ENCODE measurements at regions not wholly inside any gene's neighbourhood (a gene's known extent, or its start where the extent isn't known, plus 50 kb on each side); places are given as distances from the start of the nearest gene placed in this dataset.

DNA sequence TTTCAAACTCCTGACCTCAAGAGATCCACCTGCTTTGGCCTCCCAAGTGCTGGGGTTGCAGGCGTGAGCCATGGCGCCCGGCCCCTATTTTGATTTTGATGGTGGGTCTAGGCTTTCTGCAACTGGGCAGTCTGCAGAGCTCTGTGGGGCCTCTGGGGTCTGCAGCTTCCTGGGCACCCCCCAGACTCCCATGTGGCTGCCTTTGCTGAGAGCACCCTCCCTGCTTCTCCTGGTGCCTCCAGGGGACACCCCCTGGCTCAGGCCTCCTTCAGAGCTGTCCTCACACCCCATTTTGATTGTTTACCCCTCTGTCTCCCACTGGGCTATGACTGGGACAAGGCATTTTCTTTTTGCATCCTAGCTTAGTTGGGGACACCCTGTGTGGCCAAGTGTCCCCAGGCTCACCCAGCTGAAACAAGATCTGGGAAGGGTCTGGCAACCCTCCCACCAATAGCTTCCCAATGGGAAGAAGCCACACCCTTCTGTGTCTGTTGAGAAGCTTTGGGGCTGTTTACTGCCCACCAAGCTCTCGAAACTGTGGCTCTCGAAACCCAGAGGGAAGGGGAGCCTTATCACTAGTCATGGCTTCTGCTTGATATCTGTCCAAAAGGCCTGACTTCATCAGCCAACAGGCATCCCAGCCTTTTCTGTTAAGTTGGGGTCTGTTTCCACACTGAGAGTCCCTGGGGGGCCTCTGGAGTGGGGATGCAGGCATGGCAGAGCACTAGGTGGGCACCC lies 204.4 kb upstream of the IER5L start:
- intact Hi-C loops (cut with micrococcal nuclease): no loop called here
- Mint-ChIP-seq H3K9me3 (no peaks in the 10 kb centered on the region), H3K27ac (no peak overlapping the region), H3K4me3 (peak overlapping the region; percentile 75), H3K27me3 (ENCODE audit: low read depth in 2 of 2) (no peaks in the 10 kb centered on the region), H3K4me1 (peaks cover 0 to 21% of the 10 kb centered on the region in 2 donors), H3K36me3 (no peaks in the 10 kb centered on the region)
- 95% methylated on average over 5 of the region's 5 CpGs for WGBS (ENCODE audit: insufficient coverage)
- DNase-seq: no peak
- TF ChIP-seq, protein P1, sequence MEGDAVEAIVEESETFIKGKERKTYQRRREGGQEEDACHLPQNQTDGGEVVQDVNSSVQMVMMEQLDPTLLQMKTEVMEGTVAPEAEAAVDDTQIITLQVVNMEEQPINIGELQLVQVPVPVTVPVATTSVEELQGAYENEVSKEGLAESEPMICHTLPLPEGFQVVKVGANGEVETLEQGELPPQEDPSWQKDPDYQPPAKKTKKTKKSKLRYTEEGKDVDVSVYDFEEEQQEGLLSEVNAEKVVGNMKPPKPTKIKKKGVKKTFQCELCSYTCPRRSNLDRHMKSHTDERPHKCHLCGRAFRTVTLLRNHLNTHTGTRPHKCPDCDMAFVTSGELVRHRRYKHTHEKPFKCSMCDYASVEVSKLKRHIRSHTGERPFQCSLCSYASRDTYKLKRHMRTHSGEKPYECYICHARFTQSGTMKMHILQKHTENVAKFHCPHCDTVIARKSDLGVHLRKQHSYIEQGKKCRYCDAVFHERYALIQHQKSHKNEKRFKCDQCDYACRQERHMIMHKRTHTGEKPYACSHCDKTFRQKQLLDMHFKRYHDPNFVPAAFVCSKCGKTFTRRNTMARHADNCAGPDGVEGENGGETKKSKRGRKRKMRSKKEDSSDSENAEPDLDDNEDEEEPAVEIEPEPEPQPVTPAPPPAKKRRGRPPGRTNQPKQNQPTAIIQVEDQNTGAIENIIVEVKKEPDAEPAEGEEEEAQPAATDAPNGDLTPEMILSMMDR (IDR thresholded peaks at IDR 0.05): no peak
- Histone ChIP-seq H3K36me3 (ENCODE audit: control insufficient read depth, insufficient read depth, low read length) (no peaks in the 10 kb centered on the region), H3K9me3 (ENCODE audit: control insufficient read depth, insufficient read depth, low read length) (no peaks in the 10 kb centered on the region), H3K27me3 (ENCODE audit: control insufficient read depth, insufficient read depth, low read length) (no peaks in the 10 kb centered on the region), H3K4me1 (ENCODE audit: control insufficient read depth, insufficient read depth, low read length) (peaks cover 23% of the 10 kb centered on the region), H3K27ac (ENCODE audit: low read length) (no peak overlapping the region), H3K4me3 (ENCODE audit: low read length) (no peak overlapping the region)
- ATAC-seq: no peak

DNA sequence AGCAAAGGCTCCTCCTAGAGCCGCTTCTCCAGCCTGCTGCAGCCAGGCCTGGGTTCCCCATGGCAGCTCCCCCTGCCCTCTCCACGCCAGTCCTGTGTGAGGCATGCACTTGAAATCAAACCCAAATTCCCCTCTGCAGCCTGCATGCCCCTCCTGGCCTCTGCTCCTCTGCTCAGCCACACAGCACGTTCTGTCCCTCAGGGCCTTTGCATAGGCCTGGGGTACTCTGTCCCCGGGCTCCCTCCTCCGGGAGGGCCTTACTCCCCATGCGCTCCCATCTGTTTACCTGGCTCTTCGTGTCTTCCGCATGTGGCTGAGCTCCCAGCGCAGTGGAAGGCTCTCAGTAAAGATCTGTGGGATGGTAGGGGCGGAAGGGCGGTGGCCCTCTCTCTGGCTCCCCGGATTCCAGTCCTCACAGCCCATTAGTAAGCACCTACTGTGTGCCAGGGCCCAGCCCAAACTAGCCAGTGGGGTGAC lies 203.5 kb upstream of the IER5L start:
- DNase-seq (no peak), ATAC-seq (no peak)
- H3K4me1 ChIP-seq (ENCODE audit: control insufficient read depth, insufficient read depth, low read length): peaks cover 23% of the 10 kb centered on the region
- Mint-ChIP-seq H3K4me1 (peaks cover 0 to 21% of the 10 kb centered on the region in 2 donors), H3K9me3 (no peaks in the 10 kb centered on the region), H3K27ac (no peak overlapping the region), H3K27me3 (ENCODE audit: low read depth in 2 of 2) (no peaks in the 10 kb centered on the region), H3K36me3 (no peaks in the 10 kb centered on the region), H3K4me3 (no peak overlapping the region)
- H3K36me3 ChIP-seq (ENCODE audit: control insufficient read depth, insufficient read depth, low read length): no peaks in the 10 kb centered on the region
- intact Hi-C loops (cut with micrococcal nuclease): no loop called here
- no peak overlapping the region for H3K27ac ChIP-seq (ENCODE audit: low read length)
- H3K27me3 ChIP-seq (ENCODE audit: control insufficient read depth, insufficient read depth, low read length): no peaks in the 10 kb centered on the region
- no peaks in the 10 kb centered on the region for H3K9me3 ChIP-seq (ENCODE audit: control insufficient read depth, insufficient read depth, low read length)
- TF ChIP-seq, protein P1 (IDR thresholded peaks at IDR 0.05): no peak
- 93% methylated on average over 12 of the region's 12 CpGs for WGBS (ENCODE audit: insufficient coverage)
- no peak overlapping the region for H3K4me3 ChIP-seq (ENCODE audit: low read length)

DNA sequence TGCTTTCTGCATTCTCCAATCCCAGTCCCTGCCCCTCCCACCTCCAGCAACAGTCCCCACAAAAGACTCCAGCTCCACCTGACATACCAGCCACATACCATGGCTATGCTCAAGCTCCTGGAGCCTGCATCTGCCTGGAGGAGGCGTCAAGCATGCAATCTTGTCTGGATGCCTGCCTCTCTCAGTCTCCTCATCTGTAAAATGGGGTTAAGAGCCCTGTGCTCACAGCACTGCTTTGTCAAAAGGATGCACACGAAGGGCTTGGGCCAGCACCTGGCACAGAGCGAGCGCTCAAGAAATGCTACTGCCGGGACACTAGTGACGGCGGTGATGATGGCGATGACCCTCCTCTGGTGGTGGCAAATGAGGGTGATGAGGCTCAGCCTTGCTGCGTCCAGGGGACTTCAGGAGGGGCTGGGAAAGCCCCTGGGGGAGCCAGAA lies 202.9 kb upstream of the IER5L start:
- no peak overlapping the region for H3K4me3 ChIP-seq (ENCODE audit: low read length)
- H3K27me3 Mint-ChIP-seq (ENCODE audit: low read depth in 2 of 2): no peaks in the 10 kb centered on the region
- no peaks in the 10 kb centered on the region for H3K36me3 ChIP-seq (ENCODE audit: control insufficient read depth, insufficient read depth, low read length)
- peaks cover 23% of the 10 kb centered on the region for H3K4me1 ChIP-seq (ENCODE audit: control insufficient read depth, insufficient read depth, low read length)
- H3K27ac ChIP-seq (ENCODE audit: low read length): no peak overlapping the region
- no peaks in the 10 kb centered on the region for H3K36me3 Mint-ChIP-seq
- no peak overlapping the region for H3K4me3 Mint-ChIP-seq
- WGBS (ENCODE audit: insufficient coverage): 92% methylated on average over 9 of the region's 9 CpGs
- H3K27ac Mint-ChIP-seq: no peak overlapping the region
- no peak for ATAC-seq
- H3K4me1 Mint-ChIP-seq: peaks cover 0 to 21% of the 10 kb centered on the region in 2 donors
- H3K27me3 ChIP-seq (ENCODE audit: control insufficient read depth, insufficient read depth, low read length): no peaks in the 10 kb centered on the region
- TF ChIP-seq, protein P1 (IDR thresholded peaks at IDR 0.05): no peak
- intact Hi-C loops (cut with micrococcal nuclease): no loop called here
- DNase-seq: no peak
- H3K9me3 Mint-ChIP-seq: no peaks in the 10 kb centered on the region
- no peaks in the 10 kb centered on the region for H3K9me3 ChIP-seq (ENCODE audit: control insufficient read depth, insufficient read depth, low read length)

DNA sequence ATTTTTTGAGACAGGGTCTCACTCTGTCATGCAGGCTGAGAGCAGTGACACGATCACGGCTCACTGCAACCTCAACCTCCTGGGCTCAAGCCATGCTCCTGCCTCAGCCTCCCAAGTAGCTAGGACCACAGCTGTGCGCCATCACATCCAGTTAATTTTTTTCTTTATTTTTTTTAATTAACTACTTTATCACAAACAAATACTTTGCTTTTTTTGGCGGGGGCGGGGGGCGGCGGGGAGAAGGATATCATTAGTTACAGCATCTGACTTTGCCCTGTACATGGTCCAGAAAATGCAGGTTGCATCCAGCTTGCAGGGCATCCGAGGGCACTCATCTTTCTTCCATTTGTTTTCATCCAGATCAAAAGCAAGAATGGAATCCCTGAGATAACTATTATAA lies 201.8 kb upstream of the IER5L start:
- H3K4me3 Mint-ChIP-seq: no peak overlapping the region
- no peak overlapping the region for H3K27ac Mint-ChIP-seq
- no peaks in the 10 kb centered on the region for H3K27me3 ChIP-seq (ENCODE audit: control insufficient read depth, insufficient read depth, low read length)
- intact Hi-C loops (cut with micrococcal nuclease): no loop called here
- H3K36me3 ChIP-seq (ENCODE audit: control insufficient read depth, insufficient read depth, low read length): no peaks in the 10 kb centered on the region
- H3K9me3 ChIP-seq (ENCODE audit: control insufficient read depth, insufficient read depth, low read length): no peaks in the 10 kb centered on the region
- TF ChIP-seq, protein P1 (IDR thresholded peaks at IDR 0.05): no peak
- no peak for DNase-seq
- no peaks in the 10 kb centered on the region for H3K9me3 Mint-ChIP-seq
- peaks cover 0 to 16% of the 10 kb centered on the region in 2 donors for H3K4me1 Mint-ChIP-seq
- no peak for ATAC-seq
- H3K4me3 ChIP-seq (ENCODE audit: low read length): no peak overlapping the region
- WGBS (ENCODE audit: insufficient coverage): 91% methylated on average over 8 of the region's 8 CpGs
- H3K27me3 Mint-ChIP-seq (ENCODE audit: low read depth in 2 of 2): no peaks in the 10 kb centered on the region
- no peak overlapping the region for H3K27ac ChIP-seq (ENCODE audit: low read length)
- no peaks in the 10 kb centered on the region for H3K36me3 Mint-ChIP-seq
- peaks cover 23% of the 10 kb centered on the region for H3K4me1 ChIP-seq (ENCODE audit: control insufficient read depth, insufficient read depth, low read length)

All from natural killer cell (primary cell).